Breast epithelium (tissue), 4 donors: ENCODE measurements at regions not wholly inside any gene's neighbourhood (a gene's known extent, or its start where the extent isn't known, plus 50 kb on each side); places are given as distances from the start of the nearest gene placed in this dataset.

Experiments
- DNase-seq, 2 donors: peaks; one replicate each; pipeline ENCODE4 v3.0.0-alpha.2; 2019; ENCODE audit warnings: low spot score in 2 of 2
- H3K27ac ChIP-seq, 2 donors: fragments of 200-600 bp; sonication (generic) in 1 of 2; one replicate each; pipeline ENCODE4 v1.5.1; 2016 to 2019; ENCODE audit warnings: mild to moderate bottlenecking in 1 of 2
- H3K27me3 ChIP-seq, 2 donors: fragments of 200-600 bp; sonication (generic) in 1 of 2; one replicate each; pipeline versions ENCODE4 v1.5.1 to v1.6.0; 2017 to 2019; ENCODE audit warnings: control low read depth in 1 of 2, mild to moderate bottlenecking in 1 of 2
- H3K36me3 ChIP-seq: fragments of 200-600 bp; one replicate; pipeline ENCODE4 v1.5.1; 2019
- H3K4me1 ChIP-seq, 2 donors: fragments of 200-600 bp; sonication (generic); one replicate each; pipeline ENCODE4 v1.5.1; 2016 to 2019; ENCODE audit warnings: control low read depth in 1 of 2
- H3K4me3 ChIP-seq, 3 donors: fragments of 200-600 bp; sonication (generic); 1 replicate in 2 of 3; 2 replicates in 1 of 3; pipeline ENCODE4 v1.5.1; 2016 to 2019; ENCODE audit warnings: mild to moderate bottlenecking in 3 of 3, moderate library complexity in 2 of 3
- H3K9me3 ChIP-seq, 2 donors: fragments of 200-600 bp; sonication (generic) in 1 of 2; one replicate each; pipeline ENCODE4 v1.5.1; 2016 to 2019; ENCODE audit warnings: control low read depth in 1 of 2
- POLR2A ChIP-seq: fragments of 450-650 bp; IDR thresholded peaks from one replicate; pipeline ENCODE4 v1.6.1; 2016; ENCODE audit warnings: antibody characterized with exemption, mild to moderate bottlenecking, moderate library complexity
- POLR2AphosphoS5 ChIP-seq, 3 donors: sonication (generic); formaldehyde crosslinking; IDR thresholded peaks; one replicate each; pipeline ENCODE4 v1.6.1; 2017; ENCODE audit warnings: antibody characterized with exemption in 3 of 3
- intact Hi-C: fragments of 100-400 bp; cut with DNase I; formaldehyde crosslinking; loops from one replicate; pipeline ENCODE4 v1.15.1; 2023; ENCODE audit warnings: low total_unique reads
- TF ChIP-seq, protein P1 (sequence below), 3 donors: fragments of 450-650 bp; IDR thresholded peaks; one replicate each; pipeline ENCODE4 v1.5.1; 2016 to 2017; ENCODE audit warnings: antibody characterized with exemption in 3 of 3, mild to moderate bottlenecking in 3 of 3, moderate library complexity in 3 of 3

- Histone ChIP-seq H3K27me3 (no peaks in the 10 kb centered on the region), H3K27ac (peak overlapping the region; percentile 67 to 73), H3K36me3 (no peaks in the 10 kb centered on the region), H3K4me1 (no peaks in the 10 kb centered on the region), H3K4me3 (peak overlapping the region; percentile 44 to 65 (median 45)), H3K9me3 (no peaks in the 10 kb centered on the region)
- intact Hi-C loops = no loop called here
- TF ChIP-seq POLR2AphosphoS5 (IDR thresholded peaks at IDR 0.05) (no peak), POLR2A (no peak)
- TF ChIP-seq, protein P1, sequence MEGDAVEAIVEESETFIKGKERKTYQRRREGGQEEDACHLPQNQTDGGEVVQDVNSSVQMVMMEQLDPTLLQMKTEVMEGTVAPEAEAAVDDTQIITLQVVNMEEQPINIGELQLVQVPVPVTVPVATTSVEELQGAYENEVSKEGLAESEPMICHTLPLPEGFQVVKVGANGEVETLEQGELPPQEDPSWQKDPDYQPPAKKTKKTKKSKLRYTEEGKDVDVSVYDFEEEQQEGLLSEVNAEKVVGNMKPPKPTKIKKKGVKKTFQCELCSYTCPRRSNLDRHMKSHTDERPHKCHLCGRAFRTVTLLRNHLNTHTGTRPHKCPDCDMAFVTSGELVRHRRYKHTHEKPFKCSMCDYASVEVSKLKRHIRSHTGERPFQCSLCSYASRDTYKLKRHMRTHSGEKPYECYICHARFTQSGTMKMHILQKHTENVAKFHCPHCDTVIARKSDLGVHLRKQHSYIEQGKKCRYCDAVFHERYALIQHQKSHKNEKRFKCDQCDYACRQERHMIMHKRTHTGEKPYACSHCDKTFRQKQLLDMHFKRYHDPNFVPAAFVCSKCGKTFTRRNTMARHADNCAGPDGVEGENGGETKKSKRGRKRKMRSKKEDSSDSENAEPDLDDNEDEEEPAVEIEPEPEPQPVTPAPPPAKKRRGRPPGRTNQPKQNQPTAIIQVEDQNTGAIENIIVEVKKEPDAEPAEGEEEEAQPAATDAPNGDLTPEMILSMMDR (IDR thresholded peaks at IDR 0.05) = no peak
- DNase-seq = no peak
Measured at GRCh38 chr6:26304797-26305640, 60.0 kb upstream of the BTN3A2 start.

- Histone ChIP-seq H3K27ac (peak overlapping the region in 1 of 2 donors; percentile 73), H3K4me1 (no peaks in the 10 kb centered on the region), H3K9me3 (no peaks in the 10 kb centered on the region), H3K27me3 (no peaks in the 10 kb centered on the region), H3K4me3 (peak overlapping the region in 2 of 3 donors; percentile 45 to 65), H3K36me3 (no peaks in the 10 kb centered on the region)
- intact Hi-C loops = no loop called here
- DNase-seq = no peak
- TF ChIP-seq POLR2A (no peak), POLR2AphosphoS5 (IDR thresholded peaks at IDR 0.05) (no peak)
- TF ChIP-seq, protein P1 (IDR thresholded peaks at IDR 0.05) = no peak
Measured at GRCh38 chr6:26305641-26305969, 59.4 kb upstream of the BTN3A2 start.

GRCh38 chr6:26306232-26306631 is 58.8 kb upstream of the BTN3A2 start:
- intact Hi-C loops = no loop called here
- Histone ChIP-seq H3K4me1 (no peaks in the 10 kb centered on the region), H3K27ac (no peak overlapping the region), H3K27me3 (no peaks in the 10 kb centered on the region), H3K4me3 (no peak overlapping the region), H3K36me3 (no peaks in the 10 kb centered on the region), H3K9me3 (no peaks in the 10 kb centered on the region)
- no peak for TF ChIP-seq POLR2A
- TF ChIP-seq POLR2AphosphoS5 (IDR thresholded peaks at IDR 0.05) = no peak
- TF ChIP-seq, protein P1 (IDR thresholded peaks at IDR 0.05) = no peak
- DNase-seq = no peak

DNA sequence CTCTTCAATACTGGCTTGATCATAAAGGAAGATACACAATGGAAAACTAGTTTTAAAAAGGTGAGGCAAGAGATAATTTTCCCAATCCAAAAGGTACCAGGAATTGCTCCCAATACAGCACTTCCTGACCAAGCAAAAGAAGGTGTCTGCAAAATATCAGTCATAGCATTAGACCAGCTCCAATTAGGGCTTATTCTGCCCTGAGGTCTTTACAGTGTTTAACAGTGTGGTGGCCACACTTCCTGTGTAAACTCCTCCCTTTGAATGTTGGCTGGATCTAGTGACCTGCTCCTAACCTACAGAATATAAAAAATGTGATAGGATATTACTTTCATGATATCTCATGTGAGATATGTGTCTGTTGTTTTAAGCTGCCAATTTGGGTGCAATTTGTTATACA is 57.1 kb upstream of the BTN3A2 start:
- Histone ChIP-seq H3K9me3 (no peaks in the 10 kb centered on the region), H3K36me3 (no peaks in the 10 kb centered on the region), H3K27ac (no peak overlapping the region), H3K27me3 (no peaks in the 10 kb centered on the region), H3K4me3 (no peak overlapping the region), H3K4me1 (no peaks in the 10 kb centered on the region)
- no peak for DNase-seq
- intact Hi-C loops = no loop called here
- TF ChIP-seq, protein P1 (IDR thresholded peaks at IDR 0.05) = no peak
- TF ChIP-seq POLR2A (no peak), POLR2AphosphoS5 (IDR thresholded peaks at IDR 0.05) (no peak)

GRCh38 chr6:26309731-26310142 is 55.3 kb upstream of the BTN3A2 start:
- Histone ChIP-seq H3K4me1 (no peaks in the 10 kb centered on the region), H3K36me3 (no peaks in the 10 kb centered on the region), H3K27ac (no peak overlapping the region), H3K4me3 (no peak overlapping the region), H3K9me3 (no peaks in the 10 kb centered on the region), H3K27me3 (no peaks in the 10 kb centered on the region)
- TF ChIP-seq POLR2A = no peak
- no peak for TF ChIP-seq POLR2AphosphoS5 (IDR thresholded peaks at IDR 0.05)
- intact Hi-C loops = loop anchor here (10.0 kb wide), 1 partner anchor 245 kb away; no protein-coding TSS in a partner anchor
- no peak for DNase-seq
